ENCODE measurements at regions not wholly inside any gene's neighbourhood (a gene's known extent, or its start where the extent isn't known, plus 50 kb on each side); places are given as distances from the start of the nearest gene placed in this dataset.

DNA sequence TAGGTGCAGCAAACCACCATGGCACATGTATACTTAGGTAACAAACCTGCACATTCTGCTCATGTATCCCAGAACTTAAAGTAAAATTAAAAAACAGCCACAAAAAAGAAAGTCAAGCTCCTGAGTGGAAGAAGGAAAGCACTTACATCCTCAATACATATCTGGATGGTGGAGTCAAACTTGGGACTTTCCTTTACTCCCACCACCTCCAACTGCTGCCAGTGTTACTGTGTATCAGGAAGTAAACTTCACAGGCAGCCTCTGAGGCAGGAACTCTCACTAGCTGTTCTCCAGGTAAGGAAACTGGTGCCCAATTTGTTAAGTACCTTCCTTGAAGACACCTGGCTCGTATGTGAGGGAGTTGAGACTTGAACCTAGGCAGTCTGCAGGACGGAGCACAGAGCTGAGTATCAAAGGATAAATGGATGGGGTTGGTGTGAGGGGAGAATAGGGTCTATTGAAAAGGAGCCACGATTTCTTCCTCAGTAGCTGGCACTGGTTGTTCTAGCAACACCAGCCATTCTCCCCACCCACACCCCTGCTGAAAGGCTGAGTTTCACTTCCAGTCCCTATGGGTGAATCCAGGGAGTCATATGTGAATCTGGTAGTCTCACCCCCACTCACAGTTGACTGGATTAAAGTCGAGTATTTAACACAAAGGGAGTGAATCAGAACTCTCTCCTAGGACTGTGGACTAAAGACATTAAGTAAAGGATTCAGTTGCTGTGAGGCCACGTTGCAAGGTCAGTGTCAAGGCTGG is 50.0 kb upstream of the GPR39 start:
- Histone ChIP-seq H3K4me1 (no peaks in the 10 kb centered on the region), H3K27me3 (no peaks in the 10 kb centered on the region), H3K9me3 (no peaks in the 10 kb centered on the region), H3K4me3 (no peak overlapping the region), H3K36me3 (ENCODE audit: low read depth, missing control alignments) (no peaks in the 10 kb centered on the region), H3K27ac (no peak overlapping the region)
- DNase-seq: no peak
- WGBS, 2 donors: 71 to 72% methylated on average over 5 of the region's 5 CpGs
- intact Hi-C loops (cut with DNase I; ENCODE audit: low total_unique reads): no loop called here
- no peak for TF ChIP-seq POLR2A (IDR thresholded peaks at IDR 0.05)
- TF ChIP-seq, protein P1, sequence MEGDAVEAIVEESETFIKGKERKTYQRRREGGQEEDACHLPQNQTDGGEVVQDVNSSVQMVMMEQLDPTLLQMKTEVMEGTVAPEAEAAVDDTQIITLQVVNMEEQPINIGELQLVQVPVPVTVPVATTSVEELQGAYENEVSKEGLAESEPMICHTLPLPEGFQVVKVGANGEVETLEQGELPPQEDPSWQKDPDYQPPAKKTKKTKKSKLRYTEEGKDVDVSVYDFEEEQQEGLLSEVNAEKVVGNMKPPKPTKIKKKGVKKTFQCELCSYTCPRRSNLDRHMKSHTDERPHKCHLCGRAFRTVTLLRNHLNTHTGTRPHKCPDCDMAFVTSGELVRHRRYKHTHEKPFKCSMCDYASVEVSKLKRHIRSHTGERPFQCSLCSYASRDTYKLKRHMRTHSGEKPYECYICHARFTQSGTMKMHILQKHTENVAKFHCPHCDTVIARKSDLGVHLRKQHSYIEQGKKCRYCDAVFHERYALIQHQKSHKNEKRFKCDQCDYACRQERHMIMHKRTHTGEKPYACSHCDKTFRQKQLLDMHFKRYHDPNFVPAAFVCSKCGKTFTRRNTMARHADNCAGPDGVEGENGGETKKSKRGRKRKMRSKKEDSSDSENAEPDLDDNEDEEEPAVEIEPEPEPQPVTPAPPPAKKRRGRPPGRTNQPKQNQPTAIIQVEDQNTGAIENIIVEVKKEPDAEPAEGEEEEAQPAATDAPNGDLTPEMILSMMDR (IDR thresholded peaks at IDR 0.05): no peak

MicroRNAs in the stretch of these regions (microRNA counts, 767-probe panel; counts per million panel counts)
- 0 to 152 counts per million in 2 donors for microRNA hsa-miR-663b

Small RNA genes in the stretch of these regions (microRNA-seq; reads per million reads assigned to microRNA genes)
- 0 to 1.4 reads per million in 2 donors for gene MIR663B (ENCODE audit: borderline number of aligned reads in 2 of 2, borderline replicate concordance in 1 of 2)

Small RNA genes in the stretch of these regions (small RNA-seq; reads per million reads assigned to genes)
- gene MIR663B (0 reads per million in 2 donors), gene RNA5-8SP5 (0 to 0.09 reads per million in 2 donors)
